ENCODE measurements at regions not wholly inside any gene's neighbourhood (a gene's known extent, or its start where the extent isn't known, plus 50 kb on each side); places are given as distances from the start of the nearest gene placed in this dataset.

- DNase-seq: no peak
Measured at GRCh38 chr5:175765858-175766257, 105.5 kb upstream of the CPLX2 start.

GRCh38 chr5:175766963-175767362 is 104.4 kb upstream of the CPLX2 start:
- DNase-seq: no peak

- no peak for DNase-seq
Measured at GRCh38 chr5:175772747-175773533, 98.4 kb upstream of the CPLX2 start.

- no peak for DNase-seq
Measured at GRCh38 chr5:175773534-175774070, 97.8 kb upstream of the CPLX2 start.

- DNase-seq: no peak
Measured at GRCh38 chr5:175775416-175775815, 96.0 kb upstream of the CPLX2 start.

GRCh38 chr5:175778951-175779503 is 92.4 kb upstream of the CPLX2 start:
- no peak for DNase-seq

- no peak for DNase-seq
Measured at GRCh38 chr5:175783739-175784138, 87.6 kb upstream of the CPLX2 start.

- DNase-seq: no peak
Measured at GRCh38 chr5:175784230-175784629, 87.1 kb upstream of the CPLX2 start.

GRCh38 chr5:175785681-175786080 is 85.7 kb upstream of the CPLX2 start:
- DNase-seq: no peak

GRCh38 chr5:175788155-175788787 is 83.1 kb upstream of the CPLX2 start:
- no peak for DNase-seq

- DNase-seq: no peak
Measured at GRCh38 chr5:175789670-175790069, 81.7 kb upstream of the CPLX2 start.

GRCh38 chr5:175790796-175791195 is 80.6 kb upstream of the CPLX2 start:
- DNase-seq: no peak

GRCh38 chr5:175795959-175796358 is 75.4 kb upstream of the CPLX2 start:
- no peak for DNase-seq

GRCh38 chr5:175796536-175797499 is 74.6 kb upstream of the CPLX2 start:
- peak; percentile 12 for DNase-seq

GRCh38 chr5:175797521-175798038 is 73.8 kb upstream of the CPLX2 start:
- peak; percentile 44 for DNase-seq

- DNase-seq: no peak
Measured at GRCh38 chr5:175798626-175799025, 72.8 kb upstream of the CPLX2 start.

- no peak for DNase-seq
Measured at GRCh38 chr5:175800656-175801081, 70.7 kb upstream of the CPLX2 start.

GRCh38 chr5:175802361-175802760 is 69.0 kb upstream of the CPLX2 start:
- no peak for DNase-seq

GRCh38 chr5:175803254-175803653 is 68.1 kb upstream of the CPLX2 start:
- DNase-seq: no peak

- no peak for DNase-seq
Measured at GRCh38 chr5:175803736-175804454, 67.5 kb upstream of the CPLX2 start.

GRCh38 chr5:175805256-175806011 is 65.9 kb upstream of the CPLX2 start:
- DNase-seq: no peak

Data from NCI-H2107 (cell line).